ENCODE measurements at regions not wholly inside any gene's neighbourhood (a gene's known extent, or its start where the extent isn't known, plus 50 kb on each side); places are given as distances from the start of the nearest gene placed in this dataset.
"Not testable (repeated sequence)": the region's sequence is repeated elsewhere in the genome, so short reads cannot be mapped to it uniquely, and the experiment has no call there.

GRCh38 chr18:8989855-8990254 lies 112.6 kb upstream of the NDUFV2 start:
- TF ChIP-seq, protein P1, sequence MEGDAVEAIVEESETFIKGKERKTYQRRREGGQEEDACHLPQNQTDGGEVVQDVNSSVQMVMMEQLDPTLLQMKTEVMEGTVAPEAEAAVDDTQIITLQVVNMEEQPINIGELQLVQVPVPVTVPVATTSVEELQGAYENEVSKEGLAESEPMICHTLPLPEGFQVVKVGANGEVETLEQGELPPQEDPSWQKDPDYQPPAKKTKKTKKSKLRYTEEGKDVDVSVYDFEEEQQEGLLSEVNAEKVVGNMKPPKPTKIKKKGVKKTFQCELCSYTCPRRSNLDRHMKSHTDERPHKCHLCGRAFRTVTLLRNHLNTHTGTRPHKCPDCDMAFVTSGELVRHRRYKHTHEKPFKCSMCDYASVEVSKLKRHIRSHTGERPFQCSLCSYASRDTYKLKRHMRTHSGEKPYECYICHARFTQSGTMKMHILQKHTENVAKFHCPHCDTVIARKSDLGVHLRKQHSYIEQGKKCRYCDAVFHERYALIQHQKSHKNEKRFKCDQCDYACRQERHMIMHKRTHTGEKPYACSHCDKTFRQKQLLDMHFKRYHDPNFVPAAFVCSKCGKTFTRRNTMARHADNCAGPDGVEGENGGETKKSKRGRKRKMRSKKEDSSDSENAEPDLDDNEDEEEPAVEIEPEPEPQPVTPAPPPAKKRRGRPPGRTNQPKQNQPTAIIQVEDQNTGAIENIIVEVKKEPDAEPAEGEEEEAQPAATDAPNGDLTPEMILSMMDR (IDR thresholded peaks at IDR 0.05; ENCODE audit: unreplicated experiment) = no peak
- Mint-ChIP-seq H3K36me3 (ENCODE audit: insufficient read depth, unreplicated experiment) (no peaks in the 10 kb centered on the region), H3K4me1 (ENCODE audit: low read depth, unreplicated experiment) (peaks cover 25% of the 10 kb centered on the region), H3K27me3 (ENCODE audit: unreplicated experiment) (no peaks in the 10 kb centered on the region), H3K4me3 (ENCODE audit: low read depth, unreplicated experiment) (no peak overlapping the region), H3K9me3 (ENCODE audit: low read depth, unreplicated experiment) (no peaks in the 10 kb centered on the region), H3K27ac (ENCODE audit: unreplicated experiment) (no peak overlapping the region)
- intact Hi-C loops (cut with micrococcal nuclease; ENCODE audit: unreplicated experiment) = loop anchor here (10.0 kb wide), 1 partner anchor 155 kb away; no protein-coding TSS in a partner anchor
- CTCF ChIA-PET = interaction anchor here (0.6 kb wide), 1 partner anchor 274 kb away, joined by 5 read pairs; no protein-coding TSS in a partner anchor
- peak; percentile 5 for DNase-seq
- no TSS peak for BruUV-seq (replicated peaks)

- H3K9me3 Mint-ChIP-seq (ENCODE audit: low read depth, unreplicated experiment) = no peaks in the 10 kb centered on the region
- no peak overlapping the region for H3K4me3 Mint-ChIP-seq (ENCODE audit: low read depth, unreplicated experiment)
- intact Hi-C loops (cut with micrococcal nuclease; ENCODE audit: unreplicated experiment) = loop anchor here (10.0 kb wide), 1 partner anchor 154 kb away; no protein-coding TSS in a partner anchor
- peaks cover 25% of the 10 kb centered on the region for H3K4me1 Mint-ChIP-seq (ENCODE audit: low read depth, unreplicated experiment)
- DNase-seq = no peak
- no peaks in the 10 kb centered on the region for H3K27me3 Mint-ChIP-seq (ENCODE audit: unreplicated experiment)
- H3K27ac Mint-ChIP-seq (ENCODE audit: unreplicated experiment) = no peak overlapping the region
- no peaks in the 10 kb centered on the region for H3K36me3 Mint-ChIP-seq (ENCODE audit: insufficient read depth, unreplicated experiment)
- CTCF ChIA-PET = no interaction called here
- TF ChIP-seq, protein P1 (IDR thresholded peaks at IDR 0.05; ENCODE audit: unreplicated experiment) = no peak
- BruUV-seq (replicated peaks) = no TSS peak
Measured at GRCh38 chr18:8990276-8991031, 112.0 kb upstream of the NDUFV2 start.

- peaks cover 29% of the 10 kb centered on the region for H3K4me1 Mint-ChIP-seq (ENCODE audit: low read depth, unreplicated experiment)
- BruUV-seq (replicated peaks) = no TSS peak
- TF ChIP-seq, protein P1 (IDR thresholded peaks at IDR 0.05; ENCODE audit: unreplicated experiment) = no peak
- DNase-seq = no peak
- H3K27ac Mint-ChIP-seq (ENCODE audit: unreplicated experiment) = no peak overlapping the region
- H3K27me3 Mint-ChIP-seq (ENCODE audit: unreplicated experiment) = no peaks in the 10 kb centered on the region
- H3K4me3 Mint-ChIP-seq (ENCODE audit: low read depth, unreplicated experiment) = no peak overlapping the region
- CTCF ChIA-PET = no interaction called here
- peaks cover under 1% of the 10 kb centered on the region for H3K36me3 Mint-ChIP-seq (ENCODE audit: insufficient read depth, unreplicated experiment)
- H3K9me3 Mint-ChIP-seq (ENCODE audit: low read depth, unreplicated experiment) = no peaks in the 10 kb centered on the region
- intact Hi-C loops (cut with micrococcal nuclease; ENCODE audit: unreplicated experiment) = loop anchor here (10.0 kb wide), 1 partner anchor 154 kb away; no protein-coding TSS in a partner anchor
Measured at GRCh38 chr18:8991155-8991554, 111.3 kb upstream of the NDUFV2 start.

DNA sequence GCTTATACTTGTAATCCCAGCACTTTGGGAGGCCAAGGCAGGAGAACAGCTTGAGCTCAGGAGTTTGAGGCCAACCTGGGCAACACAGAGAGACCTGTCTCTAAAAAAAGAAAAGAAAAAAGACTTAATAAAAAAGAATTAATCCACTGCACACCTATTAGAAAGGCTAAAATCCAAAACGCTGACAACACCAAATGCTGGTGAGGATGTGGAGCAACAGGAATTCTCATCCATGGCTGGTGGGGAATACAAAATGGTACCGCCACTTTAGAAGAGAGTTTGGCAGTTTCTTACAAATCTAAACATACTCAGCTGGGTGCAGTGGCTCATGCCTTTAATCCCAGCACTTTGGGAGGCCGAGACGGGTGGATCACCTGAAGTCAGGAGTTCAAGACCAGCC lies 110.0 kb upstream of the NDUFV2 start:
- H3K27ac Mint-ChIP-seq (ENCODE audit: unreplicated experiment); BruUV-seq (replicated peaks); H3K9me3 Mint-ChIP-seq (ENCODE audit: low read depth, unreplicated experiment); DNase-seq; H3K4me3 Mint-ChIP-seq (ENCODE audit: low read depth, unreplicated experiment); H3K27me3 Mint-ChIP-seq (ENCODE audit: unreplicated experiment); CTCF ChIA-PET: not testable (repeated sequence)
- intact Hi-C loops (cut with micrococcal nuclease; ENCODE audit: unreplicated experiment) = loop anchor here (10.0 kb wide), 1 partner anchor 152 kb away; no protein-coding TSS in a partner anchor
- H3K4me1 Mint-ChIP-seq (ENCODE audit: low read depth, unreplicated experiment) = peaks cover 37% of the 10 kb centered on the region
- peaks cover 10% of the 10 kb centered on the region for H3K36me3 Mint-ChIP-seq (ENCODE audit: insufficient read depth, unreplicated experiment)

GRCh38 chr18:8994603-8995002 lies 107.9 kb upstream of the NDUFV2 start:
- H3K4me1 Mint-ChIP-seq (ENCODE audit: low read depth, unreplicated experiment) = peaks cover 51% of the 10 kb centered on the region
- peaks cover 2% of the 10 kb centered on the region for H3K9me3 Mint-ChIP-seq (ENCODE audit: low read depth, unreplicated experiment)
- H3K27me3 Mint-ChIP-seq (ENCODE audit: unreplicated experiment) = no peaks in the 10 kb centered on the region
- DNase-seq = peak; percentile 34
- no peak overlapping the region for H3K4me3 Mint-ChIP-seq (ENCODE audit: low read depth, unreplicated experiment)
- peaks cover 10% of the 10 kb centered on the region for H3K36me3 Mint-ChIP-seq (ENCODE audit: insufficient read depth, unreplicated experiment)
- intact Hi-C loops (cut with micrococcal nuclease; ENCODE audit: unreplicated experiment) = loop anchor here (2.0 to 10.0 kb wide), 2 partner anchors 60 to 150 kb away; no protein-coding TSS in a partner anchor
- no peak overlapping the region for H3K27ac Mint-ChIP-seq (ENCODE audit: unreplicated experiment)
- TF ChIP-seq, protein P1 (IDR thresholded peaks at IDR 0.05; ENCODE audit: unreplicated experiment) = no peak
- CTCF ChIA-PET = no interaction called here
- BruUV-seq (replicated peaks) = no TSS peak

Data from Calu3 (cell line).